MM.1S (cell line): ENCODE measurements at regions not wholly inside any gene's neighbourhood (a gene's known extent, or its start where the extent isn't known, plus 50 kb on each side); places are given as distances from the start of the nearest gene placed in this dataset.

ENCODE experiments used
- DNase-seq: peaks from one replicate; pipeline ENCODE4 v3.0.0-alpha.2; 2015
- H2AFZ ChIP-seq: fragments of 300-600 bp; sonication (generic); 2 replicates; pipeline ENCODE4 v1.6.0; 2016; ENCODE audit warnings: antibody characterized with exemption, low read length
- H3F3A ChIP-seq: fragments of 300-600 bp; sonication (generic); 2 replicates; pipeline ENCODE4 v1.6.1; 2016; ENCODE audit warnings: mild to moderate bottlenecking, antibody characterized with exemption, low read length, moderate library complexity, mixed read lengths; ENCODE audit not compliant: insufficient read depth
- H3K27ac ChIP-seq: fragments of 300-600 bp; sonication (generic); 2 replicates; pipeline ENCODE4 v1.5.1; 2016; ENCODE audit warnings: mild to moderate bottlenecking, low read length
- H3K27me3 ChIP-seq: fragments of 300-600 bp; sonication (generic); replicated peaks from 2 replicates; pipeline ENCODE4 v1.6.0; 2016; ENCODE audit warnings: low read length; ENCODE audit not compliant: insufficient read depth
- H3K36me3 ChIP-seq: fragments of 300-600 bp; sonication (generic); replicated peaks from 2 replicates; pipeline ENCODE4 v1.6.1; 2016; ENCODE audit warnings: mild to moderate bottlenecking, low read length, mixed read lengths; ENCODE audit not compliant: insufficient read depth
- H3K4me1 ChIP-seq: fragments of 300-600 bp; sonication (generic); 2 replicates; pipeline ENCODE4 v1.6.1; 2016; ENCODE audit warnings: low read length, mixed read lengths
- H3K4me2 ChIP-seq: fragments of 300-600 bp; sonication (generic); 2 replicates; pipeline ENCODE4 v1.6.0; 2016; ENCODE audit warnings: low read depth, low read length
- H3K4me3 ChIP-seq: fragments of 300-600 bp; sonication (generic); 2 replicates; pipeline ENCODE4 v1.5.1; 2016; ENCODE audit warnings: low read length, mixed read lengths
- H3K79me2 ChIP-seq: fragments of 300-600 bp; sonication (generic); 2 replicates; pipeline ENCODE4 v1.6.1; 2016; ENCODE audit warnings: mixed run types, low read length, mixed read lengths
- H3K9ac ChIP-seq: fragments of 300-600 bp; sonication (generic); 2 replicates; pipeline ENCODE4 v1.6.1; 2016; ENCODE audit warnings: low read length, mixed read lengths
- H3K9me2 ChIP-seq: fragments of 300-600 bp; sonication (generic); replicated peaks from 2 replicates; pipeline ENCODE4 v1.6.1; 2016; ENCODE audit warnings: mild to moderate bottlenecking, low read length, mixed read lengths; ENCODE audit not compliant: insufficient read depth
- H3K9me3 ChIP-seq: fragments of 300-600 bp; sonication (generic); replicated peaks from 2 replicates; pipeline ENCODE4 v1.6.1; 2016; ENCODE audit warnings: mild to moderate bottlenecking, low read length, mixed read lengths; ENCODE audit not compliant: insufficient read depth
- H4K20me1 ChIP-seq: fragments of 300-600 bp; sonication (generic); 2 replicates; pipeline ENCODE4 v1.6.1; 2016; ENCODE audit warnings: mild to moderate bottlenecking, low read length, moderate library complexity, mixed read lengths; ENCODE audit not compliant: insufficient read depth
- CTCF ChIP-seq: fragments of 300-600 bp; sonication (generic); IDR thresholded peaks from 2 replicates; pipeline ENCODE4 v1.5.1; 2016; ENCODE audit warnings: antibody characterized with exemption, low read length, mixed read lengths
- EZH2 ChIP-seq: fragments of 300-600 bp; sonication (generic); optimal IDR thresholded peaks from 2 replicates; pipeline ENCODE3; 2017; ENCODE audit warnings: low read depth, mild to moderate bottlenecking, antibody characterized with exemption, low read length, mixed read lengths
- EZH2phosphoT487 ChIP-seq: fragments of 300-600 bp; sonication (generic); IDR thresholded peaks from 2 replicates; pipeline ENCODE4 v1.6.1; 2018; ENCODE audit warnings: antibody characterized with exemption, low read length

GRCh38 chr5:163383754-163384153, 53.6 kb upstream of the CCNG1 start:
- H3K9me2 ChIP-seq, result no peaks in the 10 kb centered on the region
- H3K4me1 ChIP-seq, result no peaks in the 10 kb centered on the region
- no peak for TF ChIP-seq EZH2phosphoT487
- TF ChIP-seq CTCF, result no peak
- TF ChIP-seq EZH2, result no peak
- no peaks in the 10 kb centered on the region for H3K36me3 ChIP-seq
- no peak overlapping the region for H3K9ac ChIP-seq
- H3F3A ChIP-seq, result no peaks in the 10 kb centered on the region
- no peak for DNase-seq
- H3K79me2 ChIP-seq, result no peaks in the 10 kb centered on the region
- no peak overlapping the region for H3K4me2 ChIP-seq
- no peaks in the 10 kb centered on the region for H3K9me3 ChIP-seq
- H3K27me3 ChIP-seq, result no peaks in the 10 kb centered on the region
- H2AFZ ChIP-seq, result no peak overlapping the region
- no peak overlapping the region for H3K4me3 ChIP-seq
- H4K20me1 ChIP-seq, result no peaks in the 10 kb centered on the region
- no peak overlapping the region for H3K27ac ChIP-seq

GRCh38 chr5:163384669-163385068, 52.7 kb upstream of the CCNG1 start:
- TF ChIP-seq EZH2phosphoT487, result no peak
- no peaks in the 10 kb centered on the region for H4K20me1 ChIP-seq
- H3K36me3 ChIP-seq, result no peaks in the 10 kb centered on the region
- no peak overlapping the region for H3K4me2 ChIP-seq
- H3K4me1 ChIP-seq, result no peaks in the 10 kb centered on the region
- H3K9ac ChIP-seq, result no peak overlapping the region
- no peak overlapping the region for H3K4me3 ChIP-seq
- H3F3A ChIP-seq, result no peaks in the 10 kb centered on the region
- H3K27ac ChIP-seq, result no peak overlapping the region
- DNase-seq, result no peak
- H3K79me2 ChIP-seq, result no peaks in the 10 kb centered on the region
- no peaks in the 10 kb centered on the region for H3K27me3 ChIP-seq
- no peaks in the 10 kb centered on the region for H3K9me2 ChIP-seq
- no peaks in the 10 kb centered on the region for H3K9me3 ChIP-seq
- no peak overlapping the region for H2AFZ ChIP-seq

- Histone ChIP-seq H3K9me2 (no peaks in the 10 kb centered on the region), H3K4me3 (no peak overlapping the region), H3K9ac (no peak overlapping the region), H3K36me3 (no peaks in the 10 kb centered on the region), H3F3A (no peaks in the 10 kb centered on the region), H3K9me3 (no peaks in the 10 kb centered on the region), H2AFZ (no peak overlapping the region), H3K4me1 (no peaks in the 10 kb centered on the region), H4K20me1 (no peaks in the 10 kb centered on the region), H3K79me2 (no peaks in the 10 kb centered on the region), H3K27ac (no peak overlapping the region), H3K4me2 (no peak overlapping the region), H3K27me3 (no peaks in the 10 kb centered on the region)
- DNase-seq, result no peak
- TF ChIP-seq EZH2, result no peak
- TF ChIP-seq EZH2phosphoT487, result no peak
- TF ChIP-seq CTCF, result no peak
Observed at GRCh38 chr5:163385271-163385670, 52.1 kb upstream of the CCNG1 start.

GRCh38 chr5:163385824-163386223, 51.6 kb upstream of the CCNG1 start:
- Histone ChIP-seq H3K36me3 (no peaks in the 10 kb centered on the region), H4K20me1 (no peaks in the 10 kb centered on the region), H3K4me1 (no peaks in the 10 kb centered on the region), H3K4me2 (no peak overlapping the region), H3K27ac (no peak overlapping the region), H3K27me3 (no peaks in the 10 kb centered on the region), H3K79me2 (no peaks in the 10 kb centered on the region), H3F3A (no peaks in the 10 kb centered on the region), H3K9ac (no peak overlapping the region), H3K9me2 (no peaks in the 10 kb centered on the region), H2AFZ (no peak overlapping the region), H3K4me3 (no peak overlapping the region), H3K9me3 (no peaks in the 10 kb centered on the region)
- TF ChIP-seq CTCF, result no peak
- no peak for TF ChIP-seq EZH2phosphoT487
- no peak for DNase-seq
